Kidney tubule cell (primary cell): ENCODE measurements at regions not wholly inside any gene's neighbourhood (a gene's known extent, or its start where the extent isn't known, plus 50 kb on each side); places are given as distances from the start of the nearest gene placed in this dataset.
"Not testable (repeated sequence)": the region's sequence is repeated elsewhere in the genome, so short reads cannot be mapped to it uniquely, and the experiment has no call there.

Source experiments
- DNase-seq: peaks from one replicate; pipeline ENCODE4 v3.0.0-alpha.2; 2018; ENCODE audit warnings: low spot score

GRCh38 chr5:82754036-82754746 is 323.0 kb downstream of the TMEM167A start:
- no peak for DNase-seq

- DNase-seq: no peak
Measured at GRCh38 chr5:82753374-82753773, 323.8 kb downstream of the TMEM167A start.

- no peak for DNase-seq
Measured at GRCh38 chr5:82749461-82749820, 327.8 kb downstream of the TMEM167A start.

GRCh38 chr5:82748688-82749460 is 328.3 kb downstream of the TMEM167A start:
- DNase-seq: no peak

- no peak for DNase-seq
Measured at GRCh38 chr5:82747986-82748385, 329.2 kb downstream of the TMEM167A start.

GRCh38 chr5:82745016-82745415 is 332.2 kb downstream of the TMEM167A start:
- no peak for DNase-seq

- no peak for DNase-seq
Measured at GRCh38 chr5:82738681-82739269, 338.4 kb downstream of the TMEM167A start.

GRCh38 chr5:82735160-82735789 is 341.9 kb downstream of the TMEM167A start:
- peak; percentile 52 for DNase-seq

- DNase-seq: no peak
Measured at GRCh38 chr5:82734347-82734746, 342.8 kb downstream of the TMEM167A start.

- no peak for DNase-seq
Measured at GRCh38 chr5:82730913-82731312, 346.3 kb downstream of the TMEM167A start.

- no peak for DNase-seq
Measured at GRCh38 chr5:82728926-82729702, 348.1 kb downstream of the TMEM167A start.

GRCh38 chr5:82723168-82723567 is 354.0 kb downstream of the TMEM167A start:
- DNase-seq: no peak

- DNase-seq: no peak
Measured at GRCh38 chr5:82721087-82721410, 356.1 kb downstream of the TMEM167A start.

GRCh38 chr5:82720213-82721086 is 356.7 kb downstream of the TMEM167A start:
- peak; percentile 57 for DNase-seq

GRCh38 chr5:82719368-82719767 is 357.8 kb downstream of the TMEM167A start:
- DNase-seq: peak; percentile 62

GRCh38 chr5:82717738-82718137 is 359.5 kb downstream of the TMEM167A start:
- no peak for DNase-seq

GRCh38 chr5:82714732-82715131 is 362.5 kb downstream of the TMEM167A start:
- DNase-seq: not testable (repeated sequence)

GRCh38 chr5:82713811-82714210 is 363.4 kb downstream of the TMEM167A start:
- DNase-seq: no peak

GRCh38 chr5:82707741-82708140 is 369.5 kb downstream of the TMEM167A start:
- peak; percentile 75 for DNase-seq

GRCh38 chr5:82704381-82704780 is 372.8 kb downstream of the TMEM167A start:
- no peak for DNase-seq

GRCh38 chr5:82702046-82702445 is 375.1 kb downstream of the TMEM167A start:
- no peak for DNase-seq
